GM21529 (cell line): ENCODE measurements at regions not wholly inside any gene's neighbourhood (a gene's known extent, or its start where the extent isn't known, plus 50 kb on each side); places are given as distances from the start of the nearest gene placed in this dataset.
"Not testable (repeated sequence)": the region's sequence is repeated elsewhere in the genome, so short reads cannot be mapped to it uniquely, and the experiment has no call there.

Experiments
- ATAC-seq: cut with Tn5 transposase; IDR thresholded peaks from one replicate; pipeline ENCODE4 v1.9.1; 2021; ENCODE audit not compliant: unreplicated experiment

- not testable (repeated sequence) for ATAC-seq
Measured at GRCh38 chr9:105022545-105022944, 94.6 kb upstream of the ABCA1 start.

DNA sequence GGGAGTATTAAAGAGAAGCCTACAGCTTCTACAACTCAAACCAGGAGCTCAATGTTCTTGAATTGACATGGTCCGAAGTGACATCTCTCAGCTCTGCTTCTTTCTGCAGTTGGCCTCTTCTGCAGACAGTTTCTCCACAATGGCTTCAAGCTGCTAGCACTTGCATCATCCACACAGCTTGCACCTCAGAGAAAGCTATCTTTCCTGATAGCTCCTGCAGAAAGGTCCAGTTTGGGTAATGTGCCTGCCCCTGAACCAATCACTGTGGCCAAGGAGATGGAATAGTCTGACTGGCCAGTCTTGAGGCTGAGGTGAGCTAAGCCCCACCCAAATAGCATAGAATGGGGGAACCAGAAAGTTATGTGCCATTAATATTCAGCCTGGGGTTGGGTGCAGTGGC, 95.8 kb upstream of the ABCA1 start:
- no peak for ATAC-seq

GRCh38 chr9:105024529-105024928, 96.6 kb upstream of the ABCA1 start:
- no peak for ATAC-seq

DNA sequence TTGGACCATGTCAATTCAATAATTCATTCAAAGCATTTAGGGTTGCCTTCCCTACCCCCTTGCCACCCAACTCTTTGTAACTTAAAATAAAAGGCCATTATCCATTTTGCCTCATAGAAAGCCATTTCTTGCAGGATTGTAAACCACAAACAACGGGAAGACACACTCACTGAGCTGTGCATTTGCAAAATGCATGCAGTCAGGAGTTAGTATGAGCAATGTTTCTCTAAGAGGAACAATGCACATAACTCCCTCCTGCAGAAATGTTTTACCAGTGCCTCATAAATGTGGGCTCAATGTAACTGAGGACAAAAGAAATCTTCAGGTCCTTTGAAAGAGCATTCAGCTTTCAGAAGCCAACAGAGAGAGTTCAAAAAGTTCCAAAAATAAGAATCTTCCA, 98.5 kb upstream of the ABCA1 start:
- no peak for ATAC-seq

DNA sequence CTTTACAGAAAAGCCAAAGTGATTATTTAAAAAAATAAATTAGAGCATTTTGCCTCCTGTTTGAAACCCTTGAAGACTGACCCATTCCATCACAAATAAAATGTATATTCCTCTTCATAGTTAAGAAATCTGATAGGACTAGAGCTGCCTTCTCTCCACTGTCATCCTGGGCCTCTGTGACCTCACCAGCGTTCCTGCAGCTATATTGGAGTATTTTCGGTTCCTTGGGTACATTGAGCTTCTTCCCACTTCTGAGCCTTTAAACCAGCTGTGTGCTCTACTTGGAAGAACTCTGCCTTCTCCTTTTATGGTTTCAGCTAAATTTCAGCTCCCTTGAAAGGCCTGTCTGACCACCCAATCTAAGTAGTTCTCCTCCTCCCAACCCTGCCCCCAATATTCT, 99.1 kb upstream of the ABCA1 start:
- no peak for ATAC-seq

DNA sequence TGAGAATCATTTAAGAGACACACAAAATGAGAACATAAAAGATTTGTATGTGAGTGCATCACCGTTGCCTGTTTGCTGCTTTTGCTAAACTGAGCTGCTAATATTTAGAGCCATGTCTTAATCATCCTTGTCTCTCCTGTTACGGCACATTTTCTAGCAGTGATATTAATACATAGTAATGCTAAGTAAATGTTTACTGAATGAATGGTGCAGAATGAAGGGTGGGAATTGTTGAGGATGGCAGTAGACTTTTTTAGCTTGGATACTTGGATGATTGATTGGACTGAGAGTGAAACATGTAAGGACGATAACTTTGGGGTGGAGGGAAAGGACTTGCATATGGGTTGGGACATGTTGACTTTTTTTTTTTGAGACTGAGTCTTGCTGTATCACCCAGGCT, 102.3 kb upstream of the ABCA1 start:
- no peak for ATAC-seq

- ATAC-seq: no peak
Measured at GRCh38 chr9:105037139-105037538, 109.2 kb upstream of the ABCA1 start.

DNA sequence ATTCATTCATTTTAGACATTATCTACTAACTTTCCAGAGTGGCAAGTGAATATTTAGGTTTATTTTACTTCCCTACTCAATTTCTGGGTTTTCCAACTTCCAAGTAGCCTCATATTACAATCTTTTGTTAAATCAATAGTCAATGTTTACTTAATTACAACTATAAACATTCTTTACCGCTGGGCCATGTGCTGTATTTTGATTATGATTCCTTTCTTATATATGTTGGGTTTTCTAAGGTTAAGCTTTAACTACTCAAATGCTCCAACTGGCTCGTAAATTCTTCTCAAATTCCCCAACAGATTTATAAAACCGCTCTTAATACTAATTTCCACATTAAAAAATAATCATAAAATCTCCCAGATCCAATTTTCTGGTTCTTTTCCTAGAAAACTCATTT, 110.1 kb upstream of the ABCA1 start:
- ATAC-seq: no peak

DNA sequence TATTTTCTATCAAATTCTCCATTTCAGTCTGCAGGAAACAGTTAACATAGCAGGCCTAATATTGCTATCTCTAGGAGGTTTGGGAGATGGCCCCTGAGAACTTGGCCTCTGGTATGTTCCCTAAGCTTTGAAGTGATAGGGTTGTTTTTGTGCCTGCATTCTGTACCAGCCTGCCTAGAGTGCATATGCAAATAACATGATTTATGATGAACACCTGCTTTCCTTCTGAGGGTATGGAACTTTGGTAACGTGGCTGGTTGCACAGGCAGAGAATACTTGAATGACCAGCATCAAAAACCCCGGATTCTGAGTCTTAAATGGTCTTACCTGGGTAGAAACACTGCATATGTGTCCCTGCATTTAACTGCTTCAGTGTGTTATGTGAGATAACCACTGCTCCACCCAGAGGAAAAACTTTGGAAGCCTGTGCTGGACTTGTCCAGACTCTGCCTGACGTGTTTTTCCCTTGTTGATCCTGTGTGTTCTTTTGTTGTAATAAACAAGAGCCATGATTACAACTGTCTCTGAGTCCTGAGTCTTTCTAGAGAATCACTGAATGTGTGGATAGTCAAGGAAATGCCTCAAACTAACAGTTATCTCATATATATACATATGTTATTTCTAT, 111.3 kb upstream of the ABCA1 start:
- ATAC-seq: no peak

- no peak for ATAC-seq
Measured at GRCh38 chr9:105043370-105043936, 115.5 kb upstream of the ABCA1 start.

DNA sequence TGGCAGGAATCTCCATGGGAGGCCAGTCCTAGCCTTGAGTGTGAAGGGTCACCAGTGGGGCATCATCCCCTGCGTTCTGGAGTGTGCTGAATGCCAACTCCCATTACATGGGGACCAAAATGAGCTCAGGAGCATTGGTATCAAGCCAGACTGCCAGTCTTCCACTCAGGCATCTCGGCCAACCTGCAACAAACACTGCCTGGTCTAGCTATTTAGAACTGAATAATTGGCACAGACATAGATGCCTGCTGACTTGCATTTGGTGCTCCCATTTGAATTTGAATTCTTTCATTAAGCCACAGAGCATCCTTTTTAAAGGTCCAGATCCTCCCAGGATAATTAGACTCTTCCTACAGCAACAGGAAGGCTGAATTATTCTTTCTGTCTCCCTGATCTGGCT, 116.6 kb upstream of the ABCA1 start:
- no peak for ATAC-seq

DNA sequence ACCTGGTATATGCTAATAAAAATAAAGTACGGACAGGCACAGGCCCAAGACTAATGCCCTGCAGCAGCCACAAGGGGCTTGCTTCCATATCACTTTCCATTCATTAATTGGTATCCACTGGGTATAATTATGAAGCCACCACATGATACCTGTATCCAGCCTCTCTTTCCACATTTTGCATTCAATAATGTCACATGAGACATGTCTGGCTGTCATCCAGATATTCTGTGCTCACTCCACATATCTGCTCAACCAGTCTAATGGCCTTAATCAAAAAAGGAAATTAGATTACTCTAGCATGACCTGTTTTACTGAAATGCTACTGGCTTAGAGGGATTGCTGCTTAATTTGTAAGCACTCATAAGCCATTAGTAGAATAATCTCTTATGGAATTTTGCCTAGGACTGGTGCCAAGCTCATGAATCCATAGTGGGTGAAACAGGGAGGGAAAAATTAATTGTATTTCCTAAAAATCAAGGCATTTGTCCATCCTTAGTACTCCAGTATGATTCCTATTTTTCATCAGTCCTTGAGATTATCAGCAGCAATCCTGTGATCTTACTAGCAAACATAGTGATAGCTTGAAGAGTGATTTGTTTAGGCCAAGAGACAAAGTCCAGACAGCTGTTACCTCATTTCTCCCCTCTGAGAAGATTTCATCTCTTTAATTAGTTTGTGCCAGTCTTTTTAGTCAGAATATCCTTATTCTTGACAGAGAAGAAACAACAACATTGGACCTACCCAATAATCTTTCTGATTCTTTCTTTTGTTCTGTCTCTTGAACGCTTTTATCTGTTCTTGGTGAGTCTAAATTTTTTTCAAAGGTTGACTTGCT, 119.2 kb upstream of the ABCA1 start:
- no peak for ATAC-seq

DNA sequence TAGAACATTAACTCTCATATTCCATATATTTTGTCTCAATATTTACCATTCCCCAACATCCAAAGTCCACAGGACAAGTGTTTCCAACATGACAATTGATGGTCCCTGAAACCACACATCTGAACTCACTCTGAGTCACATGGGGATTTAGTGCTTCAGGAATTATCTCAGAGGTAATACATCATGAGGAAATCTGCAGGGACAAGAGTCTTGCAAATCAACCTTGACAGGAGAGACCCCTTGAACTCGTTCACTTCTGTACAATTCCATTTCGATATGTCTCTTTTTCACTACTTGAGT, 119.7 kb upstream of the ABCA1 start:
- ATAC-seq: no peak

- ATAC-seq: no peak
Measured at GRCh38 chr9:105048331-105048730, 120.4 kb upstream of the ABCA1 start.

- no peak for ATAC-seq
Measured at GRCh38 chr9:105050296-105050695, 122.3 kb upstream of the ABCA1 start.

DNA sequence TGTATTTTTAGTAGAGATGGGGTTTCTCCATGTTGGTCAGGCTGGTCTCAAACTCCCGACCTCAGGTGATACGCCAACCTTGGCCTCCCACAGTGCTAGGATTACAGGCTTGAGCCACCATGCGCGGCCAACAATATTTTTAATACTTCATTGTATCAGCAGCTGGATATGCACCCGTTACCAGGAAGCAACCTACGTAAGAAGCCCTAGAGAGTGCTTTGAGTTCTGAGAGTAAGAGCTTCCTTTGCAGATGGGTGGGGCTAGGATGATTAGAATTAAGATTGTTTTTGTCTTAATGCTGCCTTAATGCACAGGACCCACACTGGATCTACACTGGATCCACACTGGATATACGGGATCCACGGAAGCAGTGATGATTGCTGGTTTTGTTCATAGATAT, 123.9 kb upstream of the ABCA1 start:
- no peak for ATAC-seq

DNA sequence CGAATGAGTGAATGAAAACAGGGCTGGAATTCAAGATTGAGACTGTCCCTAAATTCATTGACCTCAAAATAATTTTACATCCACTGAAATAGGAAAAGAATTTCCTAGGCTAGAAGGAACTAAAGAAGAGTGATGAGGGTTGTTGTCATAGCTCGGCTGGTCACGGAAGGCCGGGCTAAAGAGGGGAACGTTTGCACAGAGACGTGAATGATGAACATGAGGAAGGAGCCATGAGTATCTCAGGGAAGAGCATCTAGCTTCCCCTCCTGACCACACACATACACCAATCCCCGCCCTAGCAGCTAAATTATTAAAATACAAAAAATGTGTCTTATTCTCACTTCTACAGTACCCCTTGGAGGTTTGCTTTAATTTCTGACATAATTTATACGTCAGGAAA, 124.4 kb upstream of the ABCA1 start:
- ATAC-seq: no peak

GRCh38 chr9:105053209-105053652, 125.3 kb upstream of the ABCA1 start:
- peak; percentile 69 for ATAC-seq

DNA sequence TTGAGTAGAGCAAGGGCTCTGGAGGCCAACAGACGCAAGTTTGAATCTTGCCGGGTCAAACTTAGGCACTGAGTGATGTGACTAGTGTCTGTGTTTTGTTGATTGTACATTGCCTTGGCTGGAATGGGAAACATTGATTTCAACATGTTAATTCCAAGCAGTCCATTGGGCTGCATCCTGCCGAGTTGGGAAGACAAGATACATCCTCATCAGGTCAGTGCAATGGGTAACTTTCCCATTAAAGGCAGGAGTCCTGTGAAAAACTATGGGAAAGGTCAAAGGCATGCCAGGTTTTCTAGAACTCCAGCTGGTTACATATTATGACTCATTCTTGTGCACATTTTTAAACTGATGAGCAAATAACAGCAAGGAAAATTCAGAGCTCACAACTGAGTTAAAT, 126.5 kb upstream of the ABCA1 start:
- no peak for ATAC-seq

DNA sequence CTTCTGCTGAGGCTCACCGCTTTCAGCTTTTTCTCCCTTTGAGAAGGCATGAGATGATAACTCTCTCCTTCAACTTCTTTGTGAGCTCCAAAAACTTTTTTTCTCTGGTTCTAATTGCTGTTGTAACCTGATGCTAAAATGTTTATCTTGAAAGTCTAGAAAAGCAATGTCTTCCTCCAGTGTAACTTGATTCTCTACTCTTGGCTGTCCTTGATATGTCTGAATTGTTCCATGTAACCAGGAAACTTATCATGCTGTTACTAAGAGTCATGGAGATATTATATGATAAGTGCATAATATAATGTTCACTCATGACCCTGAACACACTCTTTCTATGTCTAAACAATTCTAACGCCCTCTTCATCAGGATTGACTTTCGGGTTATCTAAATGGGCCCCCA, 128.0 kb upstream of the ABCA1 start:
- ATAC-seq: no peak

DNA sequence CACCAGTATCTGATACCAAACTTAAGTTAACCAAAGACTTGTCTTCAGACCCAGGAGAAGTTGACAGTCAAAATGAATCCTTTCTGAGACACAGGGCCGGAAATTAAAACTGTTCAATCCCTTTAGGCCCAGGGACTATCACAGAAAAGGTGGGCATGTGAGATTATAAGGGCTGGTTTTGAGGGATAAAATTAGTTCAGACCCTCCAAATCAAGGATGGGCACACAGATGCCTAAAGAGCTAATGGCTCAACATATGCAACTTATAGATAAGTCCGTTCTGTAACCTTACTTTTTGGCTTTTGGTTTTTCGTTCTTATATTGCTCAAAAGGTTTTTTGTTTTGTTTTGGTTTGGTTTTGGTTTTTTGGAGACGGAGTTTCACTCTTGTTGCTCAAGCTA, 129.6 kb upstream of the ABCA1 start:
- no peak for ATAC-seq

- no peak for ATAC-seq
Measured at GRCh38 chr9:105059252-105059651, 131.3 kb upstream of the ABCA1 start.
